Smooth muscle cell (in vitro differentiated cells): ENCODE measurements at regions not wholly inside any gene's neighbourhood (a gene's known extent, or its start where the extent isn't known, plus 50 kb on each side); places are given as distances from the start of the nearest gene placed in this dataset.

Experiments used
- DNase-seq: peaks from one replicate; lab custom pipeline; 2025; ENCODE audit not compliant: unreplicated experiment; lab: John Stamatoyannopoulos, UW
- H2AFZ ChIP-seq: fragments of 200-600 bp; sonication (generic); 2 replicates; pipeline ENCODE4 v1.6.0; 2016; ENCODE audit warnings: antibody characterized with exemption, low read depth, mild to moderate bottlenecking
- H3F3A ChIP-seq: fragments of 200-600 bp; sonication (generic); 2 replicates; pipeline ENCODE4 v1.6.0; 2017; ENCODE audit warnings: antibody characterized with exemption, low read depth
- H3K27ac ChIP-seq: fragments of 200-600 bp; sonication (generic); 2 replicates; pipeline ENCODE4 v1.5.1; 2016; ENCODE audit warnings: low read depth, mild to moderate bottlenecking
- H3K27me3 ChIP-seq: fragments of 200-600 bp; sonication (generic); 2 replicates; pipeline ENCODE4 v1.6.1; 2016; ENCODE audit warnings: low read depth, mild to moderate bottlenecking
- H3K36me3 ChIP-seq: fragments of 200-600 bp; sonication (generic); 2 replicates; pipeline ENCODE4 v1.5.1; 2016; ENCODE audit warnings: low read depth
- H3K4me1 ChIP-seq: fragments of 200-600 bp; sonication (generic); 2 replicates; pipeline ENCODE4 v1.5.1; 2016; ENCODE audit warnings: low read depth
- H3K4me2 ChIP-seq: fragments of 200-600 bp; sonication (generic); 2 replicates; pipeline ENCODE4 v1.6.0; 2016; ENCODE audit warnings: mild to moderate bottlenecking
- H3K4me3 ChIP-seq: fragments of 200-600 bp; sonication (generic); 2 replicates; pipeline ENCODE4 v1.5.1; 2016; ENCODE audit warnings: mild to moderate bottlenecking
- H3K79me2 ChIP-seq: fragments of 200-600 bp; sonication (generic); 2 replicates; pipeline ENCODE4 v1.6.0; 2016; ENCODE audit warnings: low read depth, mild to moderate bottlenecking
- H3K9ac ChIP-seq: fragments of 200-600 bp; sonication (generic); 2 replicates; pipeline ENCODE4 v1.6.0; 2016; ENCODE audit warnings: low read depth
- H3K9me3 ChIP-seq: fragments of 200-600 bp; sonication (generic); replicated peaks from 2 replicates; pipeline ENCODE4 v1.5.1; 2016; ENCODE audit warnings: low read depth
- H4K20me1 ChIP-seq: fragments of 200-600 bp; sonication (generic); 2 replicates; pipeline ENCODE4 v1.6.0; 2016; ENCODE audit warnings: low read depth
- CTCF ChIP-seq: fragments of 200-600 bp; sonication (generic); IDR thresholded peaks from 2 replicates; pipeline ENCODE4 v1.5.1; 2017; ENCODE audit warnings: borderline replicate concordance, mild to moderate bottlenecking, antibody characterized with exemption; ENCODE audit not compliant: insufficient read depth, poor library complexity, severe bottlenecking
- WGBS: methylation state at CpG from one replicate; pipeline ENCODE4 v1.1.7; 2016; ENCODE audit warnings: low lambda C conversion rate; 5-methylcytosine and 5-hydroxymethylcytosine counted together

- Histone ChIP-seq H3K4me2 (no peak overlapping the region), H3K9me3 (no peaks in the 10 kb centered on the region), H3K27ac (no peak overlapping the region), H3K4me3 (no peak overlapping the region), H4K20me1 (no peaks in the 10 kb centered on the region), H3K79me2 (no peaks in the 10 kb centered on the region), H3F3A (no peaks in the 10 kb centered on the region), H3K27me3 (no peaks in the 10 kb centered on the region), H3K36me3 (no peaks in the 10 kb centered on the region), H2AFZ (peak overlapping the region; percentile 17), H3K9ac (no peak overlapping the region), H3K4me1 (no peaks in the 10 kb centered on the region)
- 70% methylated on average over 3 of the region's 3 CpGs for WGBS
- no peak for DNase-seq
- TF ChIP-seq CTCF, result no peak
Observed at GRCh38 chr4:111718763-111719559, 426.3 kb upstream of the FAM241A start.

GRCh38 chr4:111720866-111721265 is 424.4 kb upstream of the FAM241A start:
- H3K79me2 ChIP-seq, result no peaks in the 10 kb centered on the region
- no peak overlapping the region for H2AFZ ChIP-seq
- H3K27ac ChIP-seq, result no peak overlapping the region
- TF ChIP-seq CTCF, result no peak
- H4K20me1 ChIP-seq, result no peaks in the 10 kb centered on the region
- H3K9me3 ChIP-seq, result no peaks in the 10 kb centered on the region
- no peaks in the 10 kb centered on the region for H3F3A ChIP-seq
- H3K9ac ChIP-seq, result no peak overlapping the region
- H3K36me3 ChIP-seq, result no peaks in the 10 kb centered on the region
- no peaks in the 10 kb centered on the region for H3K27me3 ChIP-seq
- no peaks in the 10 kb centered on the region for H3K4me1 ChIP-seq
- DNase-seq, result no peak
- no peak overlapping the region for H3K4me2 ChIP-seq
- 90% methylated on average over 4 of the region's 4 CpGs for WGBS
- no peak overlapping the region for H3K4me3 ChIP-seq

GRCh38 chr4:111722213-111722720 is 423.0 kb upstream of the FAM241A start:
- no peak for DNase-seq
- Histone ChIP-seq H3K79me2 (no peaks in the 10 kb centered on the region), H3K9ac (no peak overlapping the region), H3K4me2 (no peak overlapping the region), H3K9me3 (no peaks in the 10 kb centered on the region), H3K36me3 (no peaks in the 10 kb centered on the region), H4K20me1 (no peaks in the 10 kb centered on the region), H2AFZ (no peak overlapping the region), H3F3A (no peaks in the 10 kb centered on the region), H3K27ac (no peak overlapping the region), H3K4me3 (no peak overlapping the region), H3K4me1 (no peaks in the 10 kb centered on the region), H3K27me3 (no peaks in the 10 kb centered on the region)
- no peak for TF ChIP-seq CTCF
- WGBS, result 83% methylated on average over 2 of the region's 2 CpGs

GRCh38 chr4:111736516-111736915 is 408.7 kb upstream of the FAM241A start:
- no peaks in the 10 kb centered on the region for H3K9me3 ChIP-seq
- H3F3A ChIP-seq, result no peaks in the 10 kb centered on the region
- no peaks in the 10 kb centered on the region for H4K20me1 ChIP-seq
- WGBS, result 82% methylated on average over 3 of the region's 3 CpGs
- H3K9ac ChIP-seq, result no peak overlapping the region
- H2AFZ ChIP-seq, result no peak overlapping the region
- no peak for TF ChIP-seq CTCF
- H3K27ac ChIP-seq, result no peak overlapping the region
- H3K4me1 ChIP-seq, result no peaks in the 10 kb centered on the region
- no peaks in the 10 kb centered on the region for H3K27me3 ChIP-seq
- H3K79me2 ChIP-seq, result no peaks in the 10 kb centered on the region
- no peak overlapping the region for H3K4me2 ChIP-seq
- H3K36me3 ChIP-seq, result no peaks in the 10 kb centered on the region
- no peak for DNase-seq
- H3K4me3 ChIP-seq, result no peak overlapping the region
